IMR-90 (cell line): ENCODE measurements at regions not wholly inside any gene's neighbourhood (a gene's known extent, or its start where the extent isn't known, plus 50 kb on each side); places are given as distances from the start of the nearest gene placed in this dataset.

Source experiments
- ATAC-seq: fragments of 200-7000 bp; cut with Tn5 transposase; 2 replicates; pipeline ENCODE4 v1.9.1; 2020; ENCODE audit warnings: low read depth, mild to moderate bottlenecking, moderate library complexity
- BruUV-seq: library from RNA; stranded (reverse); fragments of 400-500 nt; replicated peaks from 2 replicates; lab custom pipeline; 2021; lab: Mats Ljungman, UMichigan
- CTCF ChIA-PET: fragments of 300-600 bp; formaldehyde crosslinking; extraction: SDS; loops from one replicate; lab custom pipeline; 2021; ENCODE audit warnings: antibody characterized with exemption; lab: Yijun Ruan, JAX
- POLR2A ChIA-PET: fragments of 300-600 bp; sonication (Branson Sonifier 250); formaldehyde crosslinking; loops from one replicate; lab custom pipeline; 2022; ENCODE audit warnings: antibody characterized with exemption; ENCODE audit not compliant: unreplicated experiment; lab: Charles Lee
- DNase-seq: peaks from one replicate; pipeline ENCODE4 v3.0.0; 2013
- H2AFZ ChIP-seq: replicated peaks from 2 replicates; pipeline ENCODE3; 2013; ENCODE audit warnings: low read length, mild to moderate bottlenecking; ENCODE audit not compliant: poor library complexity
- H2AK5ac ChIP-seq: 2 replicates; pipeline ENCODE4 v1.6.1; 2013; ENCODE audit warnings: low read depth, low read length, inconsistent platforms
- H2AK9ac ChIP-seq: replicated peaks from 2 replicates; pipeline ENCODE3; 2013; ENCODE audit warnings: mild to moderate bottlenecking, low read depth, low read length, moderate library complexity; ENCODE audit not compliant: poor library complexity
- H2BK120ac ChIP-seq: 2 replicates; pipeline ENCODE4 v1.6.1; 2013; ENCODE audit warnings: low read depth, low read length, inconsistent platforms
- H2BK15ac ChIP-seq: 3 replicates; pipeline ENCODE4 v1.6.1; 2013; ENCODE audit warnings: low read depth, low read length, inconsistent platforms
- H2BK20ac ChIP-seq: 2 replicates; pipeline ENCODE4 v1.6.1; 2013; ENCODE audit warnings: low read depth, mild to moderate bottlenecking, inconsistent platforms, low read length, moderate library complexity
- H2BK5ac ChIP-seq: 2 replicates; pipeline ENCODE4 v1.6.1; 2013; ENCODE audit warnings: mild to moderate bottlenecking, low read depth, low read length, inconsistent platforms; ENCODE audit not compliant: poor library complexity, severe bottlenecking
- H3K14ac ChIP-seq: replicated peaks from 2 replicates; pipeline ENCODE4 v1.6.1; 2013; ENCODE audit warnings: low read depth, low read length, inconsistent platforms
- H3K18ac ChIP-seq: 2 replicates; pipeline ENCODE4 v1.6.1; 2013; ENCODE audit warnings: low read depth, low read length, control low read depth
- H3K23ac ChIP-seq: 2 replicates; pipeline ENCODE4 v1.6.1; 2013; ENCODE audit warnings: low read depth, low read length, inconsistent platforms
- H3K27ac ChIP-seq: 2 replicates; pipeline ENCODE4 v1.5.1; 2013; ENCODE audit warnings: mild to moderate bottlenecking, control low read depth, low read length; ENCODE audit not compliant: insufficient read depth
- H3K27me3 ChIP-seq: 2 replicates; pipeline ENCODE4 v1.6.1; 2013; ENCODE audit warnings: low read length; ENCODE audit not compliant: control insufficient read depth, insufficient read depth
- H3K36me3 ChIP-seq: 2 replicates; pipeline ENCODE4 v1.6.1; 2013; ENCODE audit warnings: low read length, mixed read lengths; ENCODE audit not compliant: control insufficient read depth, insufficient read depth
- H3K4ac ChIP-seq: 2 replicates; pipeline ENCODE4 v1.6.1; 2013; ENCODE audit warnings: low read depth, low read length, inconsistent platforms
- H3K4me1 ChIP-seq: 2 replicates; pipeline ENCODE4 v1.6.1; 2013; ENCODE audit warnings: low read length, mixed read lengths; ENCODE audit not compliant: control insufficient read depth, insufficient read depth
- H3K4me2 ChIP-seq: 2 replicates; pipeline ENCODE4 v1.6.1; 2013; ENCODE audit warnings: low read depth, mild to moderate bottlenecking, control low read depth, low read length, moderate library complexity
- H3K4me3 ChIP-seq: 2 replicates; pipeline ENCODE4 v1.5.1; 2013; ENCODE audit warnings: low read depth, mild to moderate bottlenecking, control low read depth, low read length, moderate library complexity; ENCODE audit not compliant: insufficient read depth
- H3K56ac ChIP-seq: 2 replicates; pipeline ENCODE4 v1.6.1; 2013; ENCODE audit warnings: low read length, inconsistent platforms; ENCODE audit not compliant: insufficient read depth; ENCODE audit errors: extremely low read depth
- H3K79me1 ChIP-seq, 2 experiments: 2 replicates each; pipeline ENCODE4 v1.6.1; 2013; ENCODE audit warnings: low read length in 2 of 2, inconsistent platforms in 1 of 2, low read depth in 1 of 2
- H3K9ac ChIP-seq: 2 replicates; pipeline ENCODE4 v1.6.1; 2013; ENCODE audit warnings: low read depth, low read length, control low read depth
- H3K9me1 ChIP-seq: 2 replicates; pipeline ENCODE4 v1.6.1; 2013; ENCODE audit warnings: low read length, inconsistent platforms; ENCODE audit not compliant: insufficient read depth
- H3K9me3 ChIP-seq: 2 replicates; pipeline ENCODE4 v1.6.1; 2013; ENCODE audit warnings: low read length; ENCODE audit not compliant: control insufficient read depth, insufficient read depth
- H4K20me1 ChIP-seq: 2 replicates; pipeline ENCODE4 v1.6.1; 2013; ENCODE audit warnings: low read length, inconsistent platforms; ENCODE audit not compliant: insufficient read depth
- H4K5ac ChIP-seq: 2 replicates; pipeline ENCODE4 v1.6.1; 2013; ENCODE audit warnings: mild to moderate bottlenecking, low read depth, low read length, control low read depth
- H4K8ac ChIP-seq, 2 experiments: 2 replicates each; pipeline ENCODE4 v1.6.1; 2013; ENCODE audit warnings: low read depth in 2 of 2, low read length in 2 of 2, control low read depth in 1 of 2, inconsistent platforms in 1 of 2
- H4K91ac ChIP-seq: 2 replicates; pipeline ENCODE4 v1.6.1; 2013; ENCODE audit warnings: low read depth, low read length, inconsistent platforms; ENCODE audit not compliant: insufficient read depth
- CEBPB ChIP-seq: IDR thresholded peaks from 2 replicates; pipeline ENCODE4 v1.6.1; 2012; ENCODE audit warnings: low read depth, low read length, improper control_type of control experiment
- CTCF ChIP-seq: conservative IDR thresholded peaks from 2 replicates; pipeline ENCODE4 v1.5.1; 2012; ENCODE audit warnings: mild to moderate bottlenecking, low read depth, low read length, improper control_type of control experiment
- ELK1 ChIP-seq: fragments of 150-350 bp; IDR thresholded peaks from 2 replicates; pipeline ENCODE4 v1.6.1; 2016; ENCODE audit warnings: low read depth, mild to moderate bottlenecking, low read length, moderate library complexity, borderline replicate concordance
- MAFK ChIP-seq: IDR thresholded peaks from 2 replicates; pipeline ENCODE4 v1.6.1; 2012; ENCODE audit warnings: low read depth, low read length, improper control_type of control experiment
- MAZ ChIP-seq: IDR thresholded peaks from 2 replicates; pipeline ENCODE4 v1.6.1; 2012; ENCODE audit warnings: low read depth, mild to moderate bottlenecking, low read length, improper control_type of control experiment, moderate library complexity, borderline replicate concordance
- POLR2A ChIP-seq: IDR thresholded peaks from 2 replicates; pipeline ENCODE4 v1.6.1; 2012; ENCODE audit warnings: mild to moderate bottlenecking, low read depth, low read length
- RAD21 ChIP-seq: IDR thresholded peaks from 2 replicates; pipeline ENCODE4 v1.6.1; 2012; ENCODE audit warnings: low read length, improper control_type of control experiment
- SMC3 ChIP-seq: fragments of 150-350 bp; IDR thresholded peaks from 2 replicates; pipeline ENCODE4 v1.6.1; 2016; ENCODE audit warnings: low read depth, mild to moderate bottlenecking, antibody characterized with exemption, low read length, moderate library complexity
- USF2 ChIP-seq: fragments of 150-350 bp; IDR thresholded peaks from 2 replicates; pipeline ENCODE4 v1.6.1; 2017; ENCODE audit warnings: mild to moderate bottlenecking, antibody characterized with exemption, low read length, low read depth
- WGBS, 2 experiments: methylation state at CpG; one replicate each; pipeline versions ENCODE4 v1.1.5 to v1.1.7; 2013; ENCODE audit warnings: missing lambda C conversion rate in 2 of 2; ENCODE audit not compliant: insufficient read length in 1 of 2; ENCODE audit errors: extremely low coverage in 2 of 2; 5-methylcytosine and 5-hydroxymethylcytosine counted together
- dilution Hi-C: fragments of 300-500 bp; cut with HindIII; formaldehyde crosslinking; loops from one replicate; pipeline ENCODE4 v1.14.3; 2018; ENCODE audit warnings: low sequenced_read_pairs; ENCODE audit not compliant: unreplicated experiment
- in situ Hi-C: fragments of 300-500 bp; cut with MboI; formaldehyde crosslinking; loops from 3 replicates; pipeline ENCODE4 v1.14.3; 2019; ENCODE audit warnings: low sequenced_read_pairs, inconsistent platforms, mixed read lengths
- intact Hi-C: fragments of 100-400 bp; cut with micrococcal nuclease; formaldehyde crosslinking; loops from 2 replicates; pipeline ENCODE4 v1.10.0; 2022

GRCh38 chr20:52064931-52065330 is 126.6 kb downstream of the ZFP64 start:
- no peak overlapping the region for H3K23ac ChIP-seq
- intact Hi-C loops = no loop called here
- TF ChIP-seq MAZ (no peak), MAFK (no peak), POLR2A (no peak), CTCF (no peak), SMC3 (no peak), CEBPB (no peak), RAD21 (no peak), USF2 (no peak), ELK1 (no peak)

More at GRCh38 chr20:52064931-52065330, 126.6 kb downstream of the ZFP64 start:
- DNase-seq (no peak), ATAC-seq (no peak)
- H3K79me1 ChIP-seq = no peaks in the 10 kb centered on the region
- H2BK5ac ChIP-seq = no peak overlapping the region
- H2AK5ac ChIP-seq = no peak overlapping the region
- no peak overlapping the region for H3K4me3 ChIP-seq
- H4K20me1 ChIP-seq = no peaks in the 10 kb centered on the region
- CTCF ChIA-PET = no interaction called here
- dilution Hi-C loops (no loop called here), in situ Hi-C loops (no loop called here)
- no peaks in the 10 kb centered on the region for H3K27me3 ChIP-seq
- H3K4me1 ChIP-seq = no peaks in the 10 kb centered on the region
- BruUV-seq = no TSS peak
- H2BK15ac ChIP-seq = no peak overlapping the region
- no peaks in the 10 kb centered on the region for H3K9me3 ChIP-seq
- H3K56ac ChIP-seq = no peak overlapping the region
- H2BK120ac ChIP-seq = no peak overlapping the region
- no peak overlapping the region for H2AFZ ChIP-seq
- no CpG with 5 or more reads among the region's 1 CpG for WGBS, 2 experiments
- no peak overlapping the region for H3K14ac ChIP-seq
- H4K8ac ChIP-seq = no peak overlapping the region
- no peak overlapping the region for H2BK20ac ChIP-seq
- H3K9me1 ChIP-seq = no peaks in the 10 kb centered on the region
- H3K9ac ChIP-seq = no peak overlapping the region
- no peak overlapping the region for H3K4ac ChIP-seq
- no peak overlapping the region for H3K27ac ChIP-seq
- no peaks in the 10 kb centered on the region for H3K36me3 ChIP-seq
- no peak overlapping the region for H2AK9ac ChIP-seq
- no peak overlapping the region for H3K18ac ChIP-seq
- H4K91ac ChIP-seq = no peak overlapping the region
- POLR2A ChIA-PET = no interaction called here
- no peak overlapping the region for H4K5ac ChIP-seq
- no peak overlapping the region for H3K4me2 ChIP-seq
